WERI-Rb-1 (cell line): ENCODE measurements at regions not wholly inside any gene's neighbourhood (a gene's known extent, or its start where the extent isn't known, plus 50 kb on each side); places are given as distances from the start of the nearest gene placed in this dataset.
"Not testable (repeated sequence)": the region's sequence is repeated elsewhere in the genome, so short reads cannot be mapped to it uniquely, and the experiment has no call there.

ENCODE experiments used
- DNase-seq: peaks from one replicate; pipeline ENCODE4 v3.0.0-alpha.2; 2020
- H3K27ac ChIP-seq: fragments of 250-450 bp; sonication (Bioruptor Pico); 2 replicates; pipeline ENCODE4 v1.5.1; 2020; ENCODE audit warnings: mild to moderate bottlenecking, moderate library complexity
- H3K27me3 ChIP-seq: fragments of 250-450 bp; sonication (Bioruptor Pico); 2 replicates; pipeline ENCODE4 v1.5.1; 2021; ENCODE audit warnings: mild to moderate bottlenecking, low read depth, moderate library complexity; ENCODE audit not compliant: insufficient read depth, severe bottlenecking
- H3K36me3 ChIP-seq: fragments of 250-450 bp; sonication (Bioruptor Pico); 2 replicates; pipeline ENCODE4 v1.5.1; 2020; ENCODE audit warnings: mild to moderate bottlenecking, moderate library complexity
- H3K4me3 ChIP-seq: 2 replicates; pipeline ENCODE4 v1.5.1; 2011; ENCODE audit warnings: low read depth, mild to moderate bottlenecking, control low read depth, low read length
- H3K9me3 ChIP-seq: fragments of 250-450 bp; sonication (Bioruptor Pico); 2 replicates; pipeline ENCODE4 v1.5.1; 2021; ENCODE audit warnings: mild to moderate bottlenecking, moderate library complexity; ENCODE audit not compliant: severe bottlenecking
- CTCF ChIP-seq: IDR thresholded peaks from 2 replicates; pipeline ENCODE4 v1.5.1; 2011; ENCODE audit warnings: low read depth, mild to moderate bottlenecking, control low read depth, inconsistent platforms, low read length

- no peak overlapping the region for H3K4me3 ChIP-seq
- TF ChIP-seq CTCF = no peak
- peaks cover 47% of the 10 kb centered on the region for H3K27me3 ChIP-seq
- no peak for DNase-seq
- no peaks in the 10 kb centered on the region for H3K36me3 ChIP-seq
- no peak overlapping the region for H3K27ac ChIP-seq
- H3K9me3 ChIP-seq = peaks cover 27% of the 10 kb centered on the region
Measured at GRCh38 chr5:1720396-1721110, 79.1 kb downstream of the MRPL36 start.

GRCh38 chr5:1719860-1720259 lies 79.8 kb downstream of the MRPL36 start:
- Histone ChIP-seq H3K36me3 (no peaks in the 10 kb centered on the region), H3K4me3 (no peak overlapping the region), H3K9me3 (peaks cover 27% of the 10 kb centered on the region), H3K27me3 (peaks cover 42% of the 10 kb centered on the region), H3K27ac (no peak overlapping the region)
- DNase-seq = no peak
- TF ChIP-seq CTCF = no peak

- no peak for TF ChIP-seq CTCF
- H3K9me3 ChIP-seq = peaks cover 27% of the 10 kb centered on the region
- H3K4me3 ChIP-seq = no peak overlapping the region
- no peak for DNase-seq
- no peaks in the 10 kb centered on the region for H3K36me3 ChIP-seq
- no peak overlapping the region for H3K27ac ChIP-seq
- H3K27me3 ChIP-seq = peaks cover 37% of the 10 kb centered on the region
Measured at GRCh38 chr5:1718669-1719068, 81.0 kb downstream of the MRPL36 start.

GRCh38 chr5:1710091-1710490 lies 89.5 kb downstream of the MRPL36 start:
- H3K9me3 ChIP-seq, H3K36me3 ChIP-seq, DNase-seq, H3K4me3 ChIP-seq, H3K27ac ChIP-seq: not testable (repeated sequence)
- H3K27me3 ChIP-seq = peaks cover 39% of the 10 kb centered on the region

GRCh38 chr5:1709171-1709803 lies 90.3 kb downstream of the MRPL36 start:
- DNase-seq = no peak
- H3K27me3 ChIP-seq = peaks cover 45% of the 10 kb centered on the region
- no peaks in the 10 kb centered on the region for H3K36me3 ChIP-seq
- no peak for TF ChIP-seq CTCF
- no peak overlapping the region for H3K4me3 ChIP-seq
- H3K27ac ChIP-seq = no peak overlapping the region
- H3K9me3 ChIP-seq = no peaks in the 10 kb centered on the region

- TF ChIP-seq CTCF = no peak
- no peak for DNase-seq
- no peaks in the 10 kb centered on the region for H3K36me3 ChIP-seq
- H3K4me3 ChIP-seq = no peak overlapping the region
- no peaks in the 10 kb centered on the region for H3K9me3 ChIP-seq
- H3K27me3 ChIP-seq = peaks cover 51% of the 10 kb centered on the region
- H3K27ac ChIP-seq = no peak overlapping the region
Measured at GRCh38 chr5:1708592-1709141, 91.0 kb downstream of the MRPL36 start.
